Prostate gland (tissue), 2 donors: ENCODE measurements at regions not wholly inside any gene's neighbourhood (a gene's known extent, or its start where the extent isn't known, plus 50 kb on each side); places are given as distances from the start of the nearest gene placed in this dataset.

Experiments
- CTCF ChIP-seq, 4 experiments: fragments of 200-600 bp in 2 of 4; fragments of 450-650 bp in 2 of 4; sonication (generic) in 2 of 4; IDR thresholded peaks; 1 replicate in 3 of 4; 2 replicates in 1 of 4; pipeline ENCODE4 v1.5.1; 2016 to 2019; ENCODE audit warnings: antibody characterized with exemption in 4 of 4, mild to moderate bottlenecking in 2 of 4, moderate library complexity in 2 of 4
- POLR2AphosphoS5 ChIP-seq: sonication (generic); formaldehyde crosslinking; IDR thresholded peaks from one replicate; pipeline ENCODE4 v1.6.1; 2017; ENCODE audit warnings: antibody characterized with exemption

- no peak for TF ChIP-seq CTCF (IDR thresholded peaks at IDR 0.05)
- TF ChIP-seq POLR2AphosphoS5, result no peak
Observed at GRCh38 chr5:74332682-74333081, 307.8 kb downstream of the ENC1 start.
